ENCODE measurements at regions not wholly inside any gene's neighbourhood (a gene's known extent, or its start where the extent isn't known, plus 50 kb on each side); places are given as distances from the start of the nearest gene placed in this dataset.

GRCh38 chr1:219266524-219266923 lies 92.8 kb downstream of the LYPLAL1 start:
- TF ChIP-seq CTCF (optimal IDR thresholded peaks at IDR 0.05 in 1 of 3, IDR thresholded peaks at IDR 0.05 in 1 of 3, conservative IDR thresholded peaks at IDR 0.05 in 1 of 3; ENCODE audit: extremely low read depth in 1 of 3, insufficient read depth in 2 of 3, low read length in 3 of 3): no peak
- TF ChIP-seq EZH2 (IDR thresholded peaks at IDR 0.05; ENCODE audit: low read length): no peak
